ENCODE measurements at regions not wholly inside any gene's neighbourhood (a gene's known extent, or its start where the extent isn't known, plus 50 kb on each side); places are given as distances from the start of the nearest gene placed in this dataset.

- no peak for TF ChIP-seq GATA2 (IDR thresholded peaks at IDR 0.05; ENCODE audit: low read depth, low read length)
- TF ChIP-seq GATA3 (IDR thresholded peaks at IDR 0.05; ENCODE audit: low read depth, low read length) = no peak
Observed at GRCh38 chr18:28972333-28972907, 795.5 kb upstream of the CDH2 start.

Data from SH-SY5Y (cell line).